Chondrocyte (in vitro differentiated cells): ENCODE measurements at regions not wholly inside any gene's neighbourhood (a gene's known extent, or its start where the extent isn't known, plus 50 kb on each side); places are given as distances from the start of the nearest gene placed in this dataset.

ENCODE experiments used
- DNase-seq: peaks from one replicate; pipeline ENCODE4 v3.0.0; 2021; ENCODE audit warnings: mixed read lengths, low spot score
- H3K27ac Mint-ChIP-seq: one replicate; pipeline ENCODE4 v1.8.0; 2021; ENCODE audit warnings: mild to moderate bottlenecking, moderate library complexity, mixed read lengths; ENCODE audit not compliant: unreplicated experiment
- H3K27me3 Mint-ChIP-seq: 2 replicates; pipeline ENCODE4 v1.8.0; 2021; ENCODE audit warnings: low read depth, mixed read lengths
- H3K36me3 Mint-ChIP-seq: 2 replicates; pipeline ENCODE4 v1.8.0; 2021; ENCODE audit warnings: low read depth, mixed read lengths
- H3K4me1 Mint-ChIP-seq: 2 replicates; pipeline ENCODE4 v1.8.0; 2021; ENCODE audit warnings: low read depth, mild to moderate bottlenecking, mixed read lengths
- H3K4me3 Mint-ChIP-seq: one replicate; pipeline ENCODE4 v1.8.0; 2021; ENCODE audit warnings: mild to moderate bottlenecking, moderate library complexity, mixed read lengths; ENCODE audit not compliant: unreplicated experiment
- H3K9me3 Mint-ChIP-seq: 2 replicates; pipeline ENCODE4 v1.8.0; 2021; ENCODE audit warnings: low read depth, mixed read lengths
- TF ChIP-seq, protein P1 (sequence below): fragments of 200-600 bp; sonication (generic); IDR thresholded peaks from 2 replicates; pipeline ENCODE4 v1.5.0; 2021; ENCODE audit warnings: antibody characterized with exemption, mild to moderate bottlenecking, moderate library complexity

DNA sequence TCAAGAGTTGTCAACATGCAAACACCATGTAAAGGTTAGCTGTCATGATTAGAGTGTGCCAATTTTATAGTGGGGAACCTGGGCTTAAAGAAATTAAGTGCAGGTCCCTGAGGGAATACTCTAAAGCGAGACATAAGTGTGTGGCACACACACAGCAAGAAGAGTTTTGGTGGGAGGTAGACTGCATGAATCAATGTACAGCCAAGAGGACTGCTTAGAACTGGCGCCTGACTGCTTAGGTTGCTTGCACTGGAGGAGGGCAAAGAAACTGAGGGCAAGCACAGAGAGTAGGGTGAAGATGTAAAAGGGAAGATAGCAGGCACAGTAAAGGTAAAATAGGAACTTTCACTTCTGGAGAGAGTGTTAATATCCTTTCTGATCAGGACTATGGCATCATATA is 184.9 kb downstream of the SOX2 start:
- Mint-ChIP-seq H3K4me1 (no peaks in the 10 kb centered on the region), H3K27me3 (peaks cover 3% of the 10 kb centered on the region), H3K36me3 (no peaks in the 10 kb centered on the region), H3K9me3 (no peaks in the 10 kb centered on the region), H3K4me3 (no peak overlapping the region), H3K27ac (no peak overlapping the region)
- no peak for DNase-seq
- TF ChIP-seq, protein P1, sequence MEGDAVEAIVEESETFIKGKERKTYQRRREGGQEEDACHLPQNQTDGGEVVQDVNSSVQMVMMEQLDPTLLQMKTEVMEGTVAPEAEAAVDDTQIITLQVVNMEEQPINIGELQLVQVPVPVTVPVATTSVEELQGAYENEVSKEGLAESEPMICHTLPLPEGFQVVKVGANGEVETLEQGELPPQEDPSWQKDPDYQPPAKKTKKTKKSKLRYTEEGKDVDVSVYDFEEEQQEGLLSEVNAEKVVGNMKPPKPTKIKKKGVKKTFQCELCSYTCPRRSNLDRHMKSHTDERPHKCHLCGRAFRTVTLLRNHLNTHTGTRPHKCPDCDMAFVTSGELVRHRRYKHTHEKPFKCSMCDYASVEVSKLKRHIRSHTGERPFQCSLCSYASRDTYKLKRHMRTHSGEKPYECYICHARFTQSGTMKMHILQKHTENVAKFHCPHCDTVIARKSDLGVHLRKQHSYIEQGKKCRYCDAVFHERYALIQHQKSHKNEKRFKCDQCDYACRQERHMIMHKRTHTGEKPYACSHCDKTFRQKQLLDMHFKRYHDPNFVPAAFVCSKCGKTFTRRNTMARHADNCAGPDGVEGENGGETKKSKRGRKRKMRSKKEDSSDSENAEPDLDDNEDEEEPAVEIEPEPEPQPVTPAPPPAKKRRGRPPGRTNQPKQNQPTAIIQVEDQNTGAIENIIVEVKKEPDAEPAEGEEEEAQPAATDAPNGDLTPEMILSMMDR, result no peak

DNA sequence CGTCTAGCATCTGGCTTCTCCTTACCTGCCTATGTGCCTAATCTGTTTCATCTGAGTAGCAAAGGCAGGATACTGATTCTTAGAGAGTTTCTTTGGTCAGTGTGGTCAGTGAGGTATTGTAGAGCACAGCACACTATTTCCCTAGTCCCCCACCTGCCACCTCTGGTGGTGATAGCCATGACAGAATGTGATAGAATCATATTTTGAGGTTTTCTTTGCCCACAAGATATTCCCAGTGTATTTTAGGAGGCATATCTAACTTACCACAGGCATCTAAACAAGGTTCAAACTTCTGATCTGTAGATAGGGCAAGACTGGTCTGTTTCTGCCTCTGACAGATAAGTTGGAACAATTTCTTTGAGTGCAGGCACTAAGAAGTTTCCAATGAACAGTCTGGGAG is 188.0 kb downstream of the SOX2 start:
- TF ChIP-seq, protein P1, result no peak
- H3K27ac Mint-ChIP-seq, result no peak overlapping the region
- DNase-seq, result no peak
- H3K36me3 Mint-ChIP-seq, result no peaks in the 10 kb centered on the region
- H3K4me1 Mint-ChIP-seq, result no peaks in the 10 kb centered on the region
- no peaks in the 10 kb centered on the region for H3K9me3 Mint-ChIP-seq
- peaks cover 3% of the 10 kb centered on the region for H3K27me3 Mint-ChIP-seq
- no peak overlapping the region for H3K4me3 Mint-ChIP-seq

DNA sequence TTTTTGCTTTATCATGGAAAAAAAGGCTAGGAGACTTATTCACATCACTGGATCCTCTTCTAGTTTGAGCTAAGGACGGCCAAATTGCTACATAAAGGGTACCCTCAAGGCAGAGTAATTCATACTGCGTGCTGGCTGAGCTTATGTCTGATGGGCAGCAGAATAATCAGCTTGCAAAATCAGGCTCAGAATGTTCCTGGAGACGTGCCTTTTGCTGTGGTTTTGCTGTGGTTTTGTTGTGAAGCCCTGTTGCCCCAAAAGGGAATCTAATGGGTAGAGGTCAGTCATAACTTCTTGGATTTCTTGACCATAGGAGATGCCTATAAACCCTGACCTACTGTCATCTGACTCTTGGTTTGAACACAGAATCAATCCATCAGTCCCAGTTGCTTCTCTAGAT is 189.9 kb downstream of the SOX2 start:
- TF ChIP-seq, protein P1, result no peak
- H3K36me3 Mint-ChIP-seq, result no peaks in the 10 kb centered on the region
- no peaks in the 10 kb centered on the region for H3K9me3 Mint-ChIP-seq
- H3K27me3 Mint-ChIP-seq, result peaks cover 3% of the 10 kb centered on the region
- no peak overlapping the region for H3K27ac Mint-ChIP-seq
- no peaks in the 10 kb centered on the region for H3K4me1 Mint-ChIP-seq
- DNase-seq, result no peak
- no peak overlapping the region for H3K4me3 Mint-ChIP-seq

DNA sequence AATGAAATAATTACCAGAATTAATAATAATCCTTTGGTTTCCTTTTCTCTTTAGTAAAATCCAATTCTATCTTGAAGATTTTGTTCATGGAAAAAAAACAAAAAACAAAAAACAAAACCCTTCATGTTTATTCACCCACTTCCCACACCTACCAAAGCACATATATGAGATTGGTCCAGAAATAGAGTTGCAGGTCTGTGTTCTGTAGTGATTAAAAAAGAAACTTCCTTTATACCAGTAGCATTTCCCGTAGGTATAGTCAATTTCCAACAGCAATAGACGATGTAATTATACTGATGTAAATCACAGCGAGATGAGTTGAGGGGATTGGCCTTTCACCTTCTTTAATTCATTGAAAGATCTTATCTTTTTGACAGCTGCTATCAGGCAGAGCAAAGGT is 194.6 kb downstream of the SOX2 start:
- TF ChIP-seq, protein P1, result no peak
- Mint-ChIP-seq H3K27me3 (no peaks in the 10 kb centered on the region), H3K27ac (no peak overlapping the region), H3K4me1 (no peaks in the 10 kb centered on the region), H3K4me3 (no peak overlapping the region), H3K9me3 (no peaks in the 10 kb centered on the region), H3K36me3 (no peaks in the 10 kb centered on the region)
- no peak for DNase-seq

DNA sequence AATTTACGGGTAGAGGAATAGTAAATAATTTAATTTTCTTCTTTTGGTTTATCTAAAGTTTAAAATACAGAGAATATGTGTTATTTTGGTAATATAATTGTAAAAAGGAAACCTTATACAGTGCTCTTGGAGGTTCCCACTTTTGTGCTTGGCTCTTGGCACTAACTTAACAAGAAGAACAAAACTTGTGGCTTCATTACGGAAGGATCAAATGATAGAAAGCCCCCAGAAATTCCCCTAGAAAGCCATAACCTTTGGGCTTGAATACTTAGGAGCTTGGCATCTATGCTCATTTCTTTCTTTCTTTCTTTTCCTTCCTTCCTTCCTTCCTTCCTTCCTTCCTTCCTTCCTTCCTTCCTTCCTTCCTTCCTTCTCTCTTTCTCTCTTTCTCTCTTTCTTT is 197.5 kb downstream of the SOX2 start:
- H3K4me1 Mint-ChIP-seq, result no peaks in the 10 kb centered on the region
- H3K9me3 Mint-ChIP-seq, result no peaks in the 10 kb centered on the region
- no peaks in the 10 kb centered on the region for H3K27me3 Mint-ChIP-seq
- H3K36me3 Mint-ChIP-seq, result no peaks in the 10 kb centered on the region
- TF ChIP-seq, protein P1, result no peak
- no peak overlapping the region for H3K27ac Mint-ChIP-seq
- DNase-seq, result no peak
- no peak overlapping the region for H3K4me3 Mint-ChIP-seq
